Testis (tissue), 2 donors: ENCODE measurements at regions not wholly inside any gene's neighbourhood (a gene's known extent, or its start where the extent isn't known, plus 50 kb on each side); places are given as distances from the start of the nearest gene placed in this dataset.

Experiments
- DNase-seq: peaks from one replicate; pipeline ENCODE4 v3.0.0-alpha.2; 2019
- H3K27ac ChIP-seq, 2 donors: fragments of 200-600 bp; sonication (generic); one replicate each; pipeline ENCODE4 v1.5.1; 2019
- H3K27me3 ChIP-seq: fragments of 200-600 bp; sonication (generic); one replicate; pipeline ENCODE4 v1.5.1; 2019
- H3K36me3 ChIP-seq: fragments of 200-600 bp; sonication (generic); one replicate; pipeline ENCODE4 v1.5.1; 2017; ENCODE audit warnings: low read depth; ENCODE audit errors: missing control alignments
- H3K4me1 ChIP-seq: fragments of 200-600 bp; sonication (generic); one replicate; pipeline ENCODE4 v1.5.1; 2019
- H3K4me3 ChIP-seq, 2 donors: fragments of 200-600 bp; sonication (generic); one replicate each; pipeline ENCODE4 v1.5.1; 2017 to 2019
- H3K9me3 ChIP-seq: fragments of 200-600 bp; sonication (generic); one replicate; pipeline ENCODE4 v1.5.1; 2017
- CTCF ChIP-seq, 3 experiments: fragments of 450-650 bp in 2 of 3; fragments of 200-600 bp in 1 of 3; sonication (generic) in 1 of 3; IDR thresholded peaks; one replicate each; pipeline ENCODE4 v1.5.1; 2016 to 2019; ENCODE audit warnings: antibody characterized with exemption in 3 of 3, mild to moderate bottlenecking in 2 of 3, moderate library complexity in 1 of 3
- POLR2A ChIP-seq: fragments of 450-650 bp; IDR thresholded peaks from one replicate; pipeline ENCODE4 v1.6.1; 2017; ENCODE audit warnings: antibody characterized with exemption, mild to moderate bottlenecking, moderate library complexity
- WGBS, 2 donors: methylation state at CpG; one replicate each; pipeline ENCODE4 v1.1.5; 2018; 5-methylcytosine and 5-hydroxymethylcytosine counted together
- intact Hi-C: fragments of 100-400 bp; cut with DNase I; formaldehyde crosslinking; loops from one replicate; pipeline ENCODE4 v1.15.1; 2023; ENCODE audit warnings: low total_unique reads

- H3K36me3 ChIP-seq = no peaks in the 10 kb centered on the region
- no peak for TF ChIP-seq CTCF (IDR thresholded peaks at IDR 0.05)
- TF ChIP-seq POLR2A = no peak
- 85 to 97% methylated on average over 3 of the region's 3 CpGs for WGBS, 2 donors
- intact Hi-C loops = no loop called here
- no peak overlapping the region for H3K27ac ChIP-seq
- no peak overlapping the region for H3K4me3 ChIP-seq
- H3K27me3 ChIP-seq = no peaks in the 10 kb centered on the region
- no peaks in the 10 kb centered on the region for H3K9me3 ChIP-seq
- DNase-seq = no peak
- H3K4me1 ChIP-seq = no peaks in the 10 kb centered on the region
These were observed 213.1 kb upstream of the B3GAT1 start for GRCh38 chr11:134625151-134625550.

- Histone ChIP-seq H3K9me3 (no peaks in the 10 kb centered on the region), H3K27ac (no peak overlapping the region), H3K4me3 (no peak overlapping the region), H3K4me1 (no peaks in the 10 kb centered on the region), H3K27me3 (no peaks in the 10 kb centered on the region), H3K36me3 (no peaks in the 10 kb centered on the region)
- WGBS, 2 donors = 91 to 94% methylated on average over 6 to 8 of the region's 8 CpGs
- DNase-seq = no peak
- intact Hi-C loops = no loop called here
- no peak for TF ChIP-seq CTCF (IDR thresholded peaks at IDR 0.05)
- TF ChIP-seq POLR2A = no peak
These were observed 212.3 kb upstream of the B3GAT1 start for GRCh38 chr11:134624166-134624920.

GRCh38 chr11:134623711-134624110 is 211.7 kb upstream of the B3GAT1 start:
- DNase-seq = no peak
- no peak for TF ChIP-seq CTCF (IDR thresholded peaks at IDR 0.05)
- no peak for TF ChIP-seq POLR2A
- H3K4me1 ChIP-seq = no peaks in the 10 kb centered on the region
- intact Hi-C loops = no loop called here
- 92 to 100% methylated on average over 5 of the region's 5 CpGs for WGBS, 2 donors
- no peaks in the 10 kb centered on the region for H3K9me3 ChIP-seq
- H3K36me3 ChIP-seq = no peaks in the 10 kb centered on the region
- H3K27ac ChIP-seq = no peak overlapping the region
- no peaks in the 10 kb centered on the region for H3K27me3 ChIP-seq
- no peak overlapping the region for H3K4me3 ChIP-seq

- H3K9me3 ChIP-seq = no peaks in the 10 kb centered on the region
- H3K36me3 ChIP-seq = no peaks in the 10 kb centered on the region
- 83 to 89% methylated on average over 6 of the region's 6 CpGs for WGBS, 2 donors
- no peak for DNase-seq
- TF ChIP-seq POLR2A (no peak), CTCF (IDR thresholded peaks at IDR 0.05) (no peak)
- H3K4me1 ChIP-seq = no peaks in the 10 kb centered on the region
- H3K27me3 ChIP-seq = no peaks in the 10 kb centered on the region
- H3K27ac ChIP-seq = no peak overlapping the region
- intact Hi-C loops = no loop called here
- H3K4me3 ChIP-seq = no peak overlapping the region
These were observed 210.4 kb upstream of the B3GAT1 start for GRCh38 chr11:134622458-134622857.

GRCh38 chr11:134617360-134617759 is 205.3 kb upstream of the B3GAT1 start:
- Histone ChIP-seq H3K4me1 (no peaks in the 10 kb centered on the region), H3K27ac (no peak overlapping the region), H3K4me3 (no peak overlapping the region), H3K27me3 (no peaks in the 10 kb centered on the region), H3K9me3 (no peaks in the 10 kb centered on the region), H3K36me3 (no peaks in the 10 kb centered on the region)
- intact Hi-C loops = no loop called here
- TF ChIP-seq CTCF (IDR thresholded peaks at IDR 0.05) = no peak
- TF ChIP-seq POLR2A = no peak
- 86 to 93% methylated on average over 7 to 9 of the region's 9 CpGs for WGBS, 2 donors
- no peak for DNase-seq
